Right lobe of liver (tissue), 6 donors: ENCODE measurements at regions not wholly inside any gene's neighbourhood (a gene's known extent, or its start where the extent isn't known, plus 50 kb on each side); places are given as distances from the start of the nearest gene placed in this dataset.

ENCODE experiments used
- ATAC-seq, 4 donors: fragments of 200-7000 bp; cut with Tn5 transposase; one replicate each; pipeline ENCODE4 v1.9.1; 2020; ENCODE audit warnings: mild to moderate bottlenecking in 4 of 4, moderate library complexity in 4 of 4
- DNase-seq, 3 donors: peaks; one replicate each; pipeline ENCODE4 v3.0.0-alpha.2; 2020
- H3K27ac ChIP-seq, 3 donors: fragments of 200-600 bp; one replicate each; pipeline ENCODE4 v1.8.0; 2022
- H3K27me3 ChIP-seq, 2 donors: fragments of 200-600 bp; one replicate each; pipeline ENCODE4 v1.8.0; 2022
- H3K36me3 ChIP-seq, 4 donors: fragments of 200-600 bp; sonication (generic) in 1 of 4; one replicate each; pipeline versions ENCODE4 v1.5.1 to v1.8.0; 2017 to 2022; ENCODE audit warnings: control low read depth in 1 of 4
- H3K4me1 ChIP-seq, 4 donors: fragments of 200-600 bp; sonication (generic) in 1 of 4; one replicate each; pipeline versions ENCODE4 v1.5.1 to v1.8.0; 2017 to 2022; ENCODE audit warnings: control low read depth in 1 of 4
- H3K4me3 ChIP-seq, 3 donors: fragments of 200-600 bp; one replicate each; pipeline ENCODE4 v1.8.0; 2022
- H3K9me3 ChIP-seq, 4 donors: fragments of 200-600 bp; sonication (generic) in 1 of 4; one replicate each; pipeline versions ENCODE4 v1.5.1 to v1.8.0; 2017 to 2022; ENCODE audit warnings: control low read depth in 1 of 4
- CTCF ChIP-seq, 4 donors: fragments of 200-600 bp in 3 of 4; fragments of 450-650 bp in 1 of 4; IDR thresholded peaks; one replicate each; pipeline versions ENCODE4 v1.5.1 to v1.8.0; 2016 to 2022; ENCODE audit warnings: antibody characterized with exemption in 4 of 4, mild to moderate bottlenecking in 2 of 4
- POLR2A ChIP-seq: fragments of 450-650 bp; IDR thresholded peaks from one replicate; pipeline ENCODE4 v1.6.1; 2017; ENCODE audit warnings: antibody characterized with exemption, mild to moderate bottlenecking
- WGBS: methylation state at CpG from one replicate; pipeline ENCODE4 v1.1.6; 2018; ENCODE audit warnings: low coverage, low lambda C conversion rate; ENCODE audit not compliant: insufficient coverage; ENCODE audit errors: missing lambda C conversion rate; 5-methylcytosine and 5-hydroxymethylcytosine counted together
- intact Hi-C, 2 donors: fragments of 100-400 bp; cut with DNase I; formaldehyde crosslinking; loops; one replicate each; pipeline versions ENCODE4 v1.11.2 to v1.14.1; 2022
- donor health status: DM: no; HTN: yes; CAD: no.
- donor health status: DM: no; HTN: no; CAD: no.
- donor health status: DM: no; HTN: no; CAD: no.
- donor health status: DM: no; HTN: yes; CAD: no.
- donor health status: DM: no; HTN: yes; CAD: no.

GRCh38 chr19:32012886-32013631 lies 332.4 kb upstream of the ZNF507 start:
- WGBS, result 36% methylated on average over 2 of the region's 6 CpGs
- no peak for ATAC-seq
- no peak for DNase-seq

GRCh38 chr19:32017176-32017953 lies 328.0 kb upstream of the ZNF507 start:
- no peaks in the 10 kb centered on the region for H3K9me3 ChIP-seq
- intact Hi-C loops, result no loop called here
- 49% methylated on average over 9 of the region's 9 CpGs for WGBS

More at GRCh38 chr19:32012886-32013631, 332.4 kb upstream of the ZNF507 start:
- Histone ChIP-seq H3K9me3 (no peaks in the 10 kb centered on the region), H3K27me3 (no peaks in the 10 kb centered on the region), H3K4me1 (no peaks in the 10 kb centered on the region), H3K27ac (no peak overlapping the region), H3K36me3 (no peaks in the 10 kb centered on the region), H3K4me3 (no peak overlapping the region)
- intact Hi-C loops, result no loop called here
- TF ChIP-seq POLR2A (no peak), CTCF (IDR thresholded peaks at IDR 0.05) (no peak)

GRCh38 chr19:32018014-32018413 lies 327.4 kb upstream of the ZNF507 start:
- TF ChIP-seq CTCF (IDR thresholded peaks at IDR 0.05), result no peak
- no peak for TF ChIP-seq POLR2A
- Histone ChIP-seq H3K9me3 (no peaks in the 10 kb centered on the region), H3K27ac (no peak overlapping the region), H3K36me3 (no peaks in the 10 kb centered on the region), H3K4me1 (no peaks in the 10 kb centered on the region), H3K4me3 (no peak overlapping the region), H3K27me3 (no peaks in the 10 kb centered on the region)
- DNase-seq, result no peak
- WGBS, result 28% methylated on average over 6 of the region's 6 CpGs
- intact Hi-C loops, result no loop called here
- ATAC-seq, result no peak

More at GRCh38 chr19:32017176-32017953, 328.0 kb upstream of the ZNF507 start:
- TF ChIP-seq CTCF (IDR thresholded peaks at IDR 0.05) (no peak), POLR2A (no peak)
- no peaks in the 10 kb centered on the region for H3K27me3 ChIP-seq
- H3K36me3 ChIP-seq, result no peaks in the 10 kb centered on the region
- no peak for ATAC-seq
- H3K4me3 ChIP-seq, result no peak overlapping the region
- no peak for DNase-seq
- H3K4me1 ChIP-seq, result no peaks in the 10 kb centered on the region
- no peak overlapping the region for H3K27ac ChIP-seq

GRCh38 chr19:32020538-32020937 lies 324.9 kb upstream of the ZNF507 start:
- Histone ChIP-seq H3K9me3 (no peaks in the 10 kb centered on the region), H3K27ac (no peak overlapping the region), H3K4me3 (no peak overlapping the region), H3K27me3 (no peaks in the 10 kb centered on the region), H3K36me3 (no peaks in the 10 kb centered on the region), H3K4me1 (no peaks in the 10 kb centered on the region)
- no peak for TF ChIP-seq CTCF (IDR thresholded peaks at IDR 0.05)
- no peak for TF ChIP-seq POLR2A
- no peak for ATAC-seq
- 29% methylated on average over 2 of the region's 2 CpGs for WGBS
- DNase-seq, result no peak
- intact Hi-C loops, result no loop called here
